H1 (cell line): ENCODE measurements at regions not wholly inside any gene's neighbourhood (a gene's known extent, or its start where the extent isn't known, plus 50 kb on each side); places are given as distances from the start of the nearest gene placed in this dataset.

Experiments
- CTCF ChIA-PET: fragments of 300-600 bp; sonication (Branson Sonifier 250); formaldehyde crosslinking; loops from one replicate; lab custom pipeline; 2021; ENCODE audit not compliant: partially characterized antibody; lab: Charles Lee
- POLR2A ChIA-PET: fragments of 300-600 bp; sonication (Branson Sonifier 250); formaldehyde crosslinking; loops from one replicate; lab custom pipeline; 2021; ENCODE audit warnings: inconsistent platforms; ENCODE audit not compliant: partially characterized antibody; lab: Charles Lee
- DNase-seq, 2 experiments: peaks; one replicate each; pipeline versions ENCODE4 v3.0.0 to v3.0.0-alpha.2; 2010 to 2022; ENCODE audit warnings: low spot score in 2 of 2, low read depth in 1 of 2, mixed read lengths in 1 of 2
- FAIRE-seq: peaks from 2 replicates; lab custom pipeline; 2011; peaks lifted over from hg19 to GRCh38; lab: Jason Lieb, UNC
- H2AFZ ChIP-seq: 2 replicates; pipeline ENCODE4 v1.8.1; 2012; ENCODE audit warnings: low read length, inconsistent platforms
- H2AK5ac ChIP-seq: 2 replicates; pipeline ENCODE4 v1.6.1; 2013; ENCODE audit warnings: low read depth, low read length
- H2BK120ac ChIP-seq: replicated peaks from 2 replicates; pipeline ENCODE3; 2013; ENCODE audit warnings: low read depth, low read length, inconsistent platforms
- H2BK12ac ChIP-seq: 2 replicates; pipeline ENCODE4 v1.6.1; 2013; ENCODE audit warnings: low read depth, low read length
- H2BK15ac ChIP-seq: 2 replicates; pipeline ENCODE4 v1.6.1; 2013; ENCODE audit warnings: low read length
- H2BK20ac ChIP-seq: 2 replicates; pipeline ENCODE4 v1.6.1; 2013; ENCODE audit warnings: low read length
- H2BK5ac ChIP-seq: 2 replicates; pipeline ENCODE4 v1.6.1; 2013; ENCODE audit warnings: low read depth, low read length
- H3K14ac ChIP-seq: 2 replicates; pipeline ENCODE4 v1.6.1; 2013; ENCODE audit warnings: inconsistent platforms; ENCODE audit not compliant: insufficient read length
- H3K18ac ChIP-seq: 2 replicates; pipeline ENCODE4 v1.6.1; 2013; ENCODE audit warnings: low read length; ENCODE audit errors: extremely low read depth
- H3K23ac ChIP-seq: 2 replicates; pipeline ENCODE4 v1.6.1; 2013; ENCODE audit warnings: inconsistent platforms; ENCODE audit not compliant: insufficient read length
- H3K23me2 ChIP-seq: 2 replicates; pipeline ENCODE4 v1.6.1; 2013; ENCODE audit warnings: low read depth, low read length
- H3K27ac ChIP-seq: 2 replicates; pipeline ENCODE4 v1.6.1; 2011; ENCODE audit warnings: low read depth, low read length, inconsistent platforms
- H3K27me3 ChIP-seq, 4 experiments: replicated peaks in 1 of 4; 1 replicate in 1 of 4; 2 replicates in 3 of 4; pipeline versions ENCODE4 v1.6.1 to v1.8.1; 2011 to 2013; ENCODE audit warnings: low read length in 3 of 4, mild to moderate bottlenecking in 3 of 4, inconsistent platforms in 2 of 4, mixed read lengths in 2 of 4, moderate library complexity in 1 of 4; ENCODE audit not compliant: control insufficient read depth in 3 of 4, insufficient read depth in 3 of 4; ENCODE audit errors: extremely low read depth in 1 of 4
- H3K36me3 ChIP-seq, 4 experiments: 2 replicates each; pipeline versions ENCODE4 v1.6.1 to v1.8.1; 2011 to 2013; ENCODE audit warnings: mild to moderate bottlenecking in 4 of 4, low read length in 3 of 4, moderate library complexity in 2 of 4, control low read depth in 1 of 4, inconsistent platforms in 1 of 4; ENCODE audit not compliant: insufficient read depth in 4 of 4, control insufficient read depth in 2 of 4
- H3K4ac ChIP-seq: replicated peaks from 2 replicates; pipeline ENCODE3; 2013; ENCODE audit warnings: low read length, low read depth, mixed read lengths, inconsistent platforms; ENCODE audit not compliant: insufficient read length
- H3K4me1 ChIP-seq, 4 experiments: replicated peaks in 1 of 4; 1 replicate in 1 of 4; 2 replicates in 3 of 4; pipeline versions ENCODE4 v1.6.1 to v1.8.1; 2011 to 2013; ENCODE audit warnings: low read length in 3 of 4, inconsistent platforms in 2 of 4, mixed read lengths in 1 of 4; ENCODE audit not compliant: insufficient read depth in 4 of 4, control insufficient read depth in 3 of 4
- H3K4me2 ChIP-seq, 2 experiments: 2 replicates each; pipeline versions ENCODE4 v1.6.1 to v1.8.1; 2011 to 2013; ENCODE audit warnings: low read depth in 2 of 2, low read length in 2 of 2, control low read depth in 1 of 2, inconsistent platforms in 1 of 2, mild to moderate bottlenecking in 1 of 2; ENCODE audit not compliant: insufficient read depth in 1 of 2
- H3K4me3 ChIP-seq, 4 experiments: fragments of 200-600, 300-600 bp in 1 of 4; sonication (generic), shearing (Covaris generic), sonication (Bioruptor Twin) in 1 of 4; 2 replicates each; pipeline versions ENCODE4 v1.5.1 to v1.8.1; 2011 to 2016; ENCODE audit warnings: low read length in 4 of 4, low read depth in 3 of 4, control low read depth in 2 of 4, inconsistent platforms in 2 of 4, mild to moderate bottlenecking in 2 of 4, mixed read lengths in 1 of 4, moderate library complexity in 1 of 4; ENCODE audit not compliant: insufficient read depth in 2 of 4; ENCODE audit errors: extremely low read depth in 1 of 4
- H3K56ac ChIP-seq: replicated peaks from 2 replicates; pipeline ENCODE3; 2013; ENCODE audit warnings: low read depth, mild to moderate bottlenecking, mixed read lengths, low read length, inconsistent platforms; ENCODE audit not compliant: insufficient read length
- H3K79me1 ChIP-seq: 2 replicates; pipeline ENCODE4 v1.6.1; 2013; ENCODE audit warnings: low read depth, low read length, control low read depth
- H3K79me2 ChIP-seq, 2 experiments: 2 replicates each; pipeline versions ENCODE4 v1.6.1 to v1.8.1; 2012 to 2013; ENCODE audit warnings: low read length in 2 of 2, mild to moderate bottlenecking in 2 of 2, inconsistent platforms in 1 of 2; ENCODE audit not compliant: insufficient read depth in 2 of 2, control insufficient read depth in 1 of 2
- H3K9ac ChIP-seq, 4 experiments: replicated peaks in 1 of 4; 1 replicate in 1 of 4; 2 replicates in 3 of 4; pipeline versions ENCODE4 v1.6.1 to v1.8.1; 2011 to 2013; ENCODE audit warnings: low read depth in 3 of 4, low read length in 3 of 4, control low read depth in 2 of 4, mild to moderate bottlenecking in 2 of 4, moderate library complexity in 2 of 4, inconsistent platforms in 1 of 4; ENCODE audit errors: extremely low read depth in 1 of 4
- H3K9me3 ChIP-seq, 2 experiments: 2 replicates each; pipeline versions ENCODE4 v1.6.1 to v1.8.1; 2012 to 2013; ENCODE audit warnings: mild to moderate bottlenecking in 2 of 2, moderate library complexity in 2 of 2, control low read depth in 1 of 2, inconsistent platforms in 1 of 2, low read depth in 1 of 2, low read length in 1 of 2, mixed read lengths in 1 of 2; ENCODE audit not compliant: insufficient read depth in 2 of 2
- H4K20me1 ChIP-seq, 2 experiments: replicated peaks in 1 of 2; 2 replicates each; pipeline versions ENCODE3 to v1.8.1; 2011 to 2013; ENCODE audit warnings: inconsistent platforms in 2 of 2, low read length in 2 of 2, mild to moderate bottlenecking in 1 of 2; ENCODE audit not compliant: insufficient read depth in 2 of 2, control insufficient read depth in 1 of 2
- H4K5ac ChIP-seq: 2 replicates; pipeline ENCODE4 v1.6.1; 2013; ENCODE audit warnings: low read length, low read depth, mixed read lengths, inconsistent platforms; ENCODE audit not compliant: insufficient read length
- H4K8ac ChIP-seq: 2 replicates; pipeline ENCODE4 v1.8.0; 2013; ENCODE audit warnings: mild to moderate bottlenecking, moderate library complexity, low read length, inconsistent platforms; ENCODE audit not compliant: insufficient read depth; ENCODE audit errors: extremely low read depth
- H4K91ac ChIP-seq: replicated peaks from 2 replicates; pipeline ENCODE3; 2013; ENCODE audit warnings: low read length, mixed read lengths, inconsistent platforms; ENCODE audit not compliant: insufficient read length
- ATF2 ChIP-seq: IDR thresholded peaks from 2 replicates; pipeline ENCODE4 v1.6.1; 2012; ENCODE audit warnings: low read length, inconsistent platforms
- CBX5 ChIP-seq: fragments of 300-800, 300-1000 bp; sonication (generic); IDR thresholded peaks from 2 replicates; pipeline ENCODE4 v1.7.1; 2016; ENCODE audit warnings: antibody characterized with exemption, low read length, low read depth
- SAP30 ChIP-seq: fragments of 300-600 bp; sonication (generic); IDR thresholded peaks from 2 replicates; pipeline ENCODE4 v1.7.1; 2012; ENCODE audit warnings: low read length, moderate library complexity, mild to moderate bottlenecking, inconsistent platforms; ENCODE audit not compliant: insufficient read depth, insufficient replicate concordance
- TCF12 ChIP-seq: IDR thresholded peaks from 2 replicates; pipeline ENCODE4 v1.6.1; 2011; ENCODE audit warnings: low read depth, mild to moderate bottlenecking, low read length
- WGBS, 2 experiments: shearing (Covaris generic) in 1 of 2; methylation state at CpG; one replicate each; pipeline versions ENCODE4 v1.1.6 to v1.1.7; 2013 to 2015; ENCODE audit warnings: low lambda C conversion rate in 2 of 2, mixed read lengths in 2 of 2, inconsistent platforms in 1 of 2, low coverage in 1 of 2, missing lambda C conversion rate in 1 of 2; ENCODE audit not compliant: insufficient replicate concordance in 2 of 2, insufficient coverage in 1 of 2, insufficient read length in 1 of 2; ENCODE audit errors: extremely low coverage in 1 of 2, missing lambda C conversion rate in 1 of 2; 5-methylcytosine and 5-hydroxymethylcytosine counted together

GRCh38 chr1:57644667-57645066, 220.8 kb upstream of the DAB1 start:
- Histone ChIP-seq H3K79me2 (no peaks in the 10 kb centered on the region), H2BK12ac (no peak overlapping the region), H3K79me1 (no peaks in the 10 kb centered on the region), H2BK15ac (no peak overlapping the region), H4K20me1 (no peaks in the 10 kb centered on the region), H2AK5ac (no peak overlapping the region), H3K27ac (no peak overlapping the region), H3K18ac (no peak overlapping the region), H3K36me3 (no peaks in the 10 kb centered on the region), H3K23ac (no peak overlapping the region), H3K14ac (no peak overlapping the region), H4K5ac (no peak overlapping the region), H3K23me2 (no peaks in the 10 kb centered on the region), H4K91ac (no peak overlapping the region), H3K4me2 (no peak overlapping the region), H3K4me3 (no peak overlapping the region), H3K27me3 (no peaks in the 10 kb centered on the region), H2BK20ac (no peak overlapping the region), H2AFZ (no peak overlapping the region), H3K9me3 (peaks cover 0 to 3% of the 10 kb centered on the region in 2 experiments; a peak in 1 of 4 replicates), H2BK120ac (no peak overlapping the region), H3K9ac (no peak overlapping the region), H2BK5ac (no peak overlapping the region), H3K4me1 (no peaks in the 10 kb centered on the region), H3K56ac (no peak overlapping the region), H3K4ac (no peak overlapping the region), H4K8ac (no peak overlapping the region)
- ChIA-PET POLR2A (interaction anchor here (1.4 kb wide), 1 partner anchor 9 kb away, joined by 3 read pairs; no protein-coding TSS in a partner anchor), CTCF (interaction anchor here (0.7 to 1.2 kb wide), 2 partner anchors 9 to 38 kb away, joined by 3 read pairs; no protein-coding TSS in a partner anchor)
- no peak for TF ChIP-seq TCF12
- TF ChIP-seq SAP30 = no peak
- TF ChIP-seq CBX5 = no peak
- TF ChIP-seq ATF2 = no peak
- DNase-seq (no peak), FAIRE-seq (no peak)
- WGBS, 2 experiments = 87% methylated on average over 2 of the region's 2 CpGs; no CpG with 5 or more reads in 1 of the 2 experiments
